OCI-LY1 (cell line): ENCODE measurements at regions not wholly inside any gene's neighbourhood (a gene's known extent, or its start where the extent isn't known, plus 50 kb on each side); places are given as distances from the start of the nearest gene placed in this dataset.

ENCODE experiments used
- H2AFZ ChIP-seq: fragments of 200-600 bp; sonication (generic), shearing (Covaris generic); 2 replicates; pipeline ENCODE4 v1.6.0; 2014; ENCODE audit warnings: antibody characterized with exemption, mild to moderate bottlenecking, low read length
- H3F3A ChIP-seq: fragments of 200-600 bp; sonication (generic), shearing (Covaris generic); 2 replicates; pipeline ENCODE4 v1.6.0; 2014; ENCODE audit warnings: mild to moderate bottlenecking, antibody characterized with exemption, low read length, moderate library complexity; ENCODE audit not compliant: insufficient read depth
- H3K27ac ChIP-seq: fragments of 200-600 bp; sonication (generic); 2 replicates; pipeline ENCODE4 v1.5.1; 2014; ENCODE audit warnings: low read length, mixed run types, mild to moderate bottlenecking, low read depth; ENCODE audit not compliant: poor library complexity, severe bottlenecking
- H3K27me3 ChIP-seq: fragments of 200-600 bp; sonication (generic); 2 replicates; pipeline ENCODE4 v1.6.0; 2014; ENCODE audit warnings: antibody characterized with exemption, mild to moderate bottlenecking, low read length, moderate library complexity; ENCODE audit not compliant: insufficient read depth
- H3K36me3 ChIP-seq: fragments of 200-600 bp; sonication (generic); 2 replicates; pipeline ENCODE4 v1.6.1; 2014; ENCODE audit warnings: mild to moderate bottlenecking, antibody characterized with exemption, low read length, moderate library complexity, mixed read lengths; ENCODE audit not compliant: insufficient read depth
- H3K4me1 ChIP-seq: fragments of 200-600 bp; sonication (generic); 2 replicates; pipeline ENCODE4 v1.5.1; 2014; ENCODE audit warnings: mild to moderate bottlenecking, low read length, moderate library complexity; ENCODE audit not compliant: insufficient read depth, severe bottlenecking
- H3K4me2 ChIP-seq: fragments of 200-600 bp; sonication (generic), shearing (Covaris generic); 2 replicates; pipeline ENCODE4 v1.6.1; 2014; ENCODE audit warnings: low read length
- H3K4me3 ChIP-seq: fragments of 200-600 bp; sonication (generic); 2 replicates; pipeline ENCODE4 v1.5.1; 2014; ENCODE audit warnings: low read length, low read depth, mild to moderate bottlenecking, mixed read lengths; ENCODE audit not compliant: poor library complexity, severe bottlenecking
- H3K79me2 ChIP-seq: fragments of 200-600 bp; shearing (Covaris generic); 2 replicates; pipeline ENCODE4 v1.6.1; 2016; ENCODE audit warnings: mixed run types, low read length, mixed read lengths; ENCODE audit not compliant: insufficient read depth
- H3K9ac ChIP-seq: fragments of 200-600 bp; sonication (generic), shearing (Covaris generic); 2 replicates; pipeline ENCODE4 v1.6.1; 2014; ENCODE audit warnings: mild to moderate bottlenecking, low read length, mixed read lengths
- H3K9me2 ChIP-seq: fragments of 200-600 bp; sonication (generic), shearing (Covaris generic); 2 replicates; pipeline ENCODE4 v1.6.1; 2014; ENCODE audit warnings: low read depth, mild to moderate bottlenecking, low read length, mixed read lengths
- H3K9me3 ChIP-seq: fragments of 200-600 bp; shearing (Covaris generic); 2 replicates; pipeline ENCODE4 v1.6.1; 2014; ENCODE audit warnings: low read length, mixed read lengths
- H4K20me1 ChIP-seq: fragments of 200-600 bp; sonication (generic), shearing (Covaris generic); 2 replicates; pipeline ENCODE4 v1.6.0; 2016; ENCODE audit warnings: mild to moderate bottlenecking, low read length; ENCODE audit not compliant: insufficient read depth
- CTCF ChIP-seq: fragments of 200-600 bp; sonication (generic), shearing (Covaris generic); IDR thresholded peaks from 2 replicates; pipeline ENCODE4 v1.5.1; 2017; ENCODE audit warnings: mild to moderate bottlenecking, antibody characterized with exemption, low read length, moderate library complexity, mixed read lengths
- EZH2 ChIP-seq: fragments of 200-600 bp; sonication (generic), shearing (Covaris generic); IDR thresholded peaks from 2 replicates; pipeline ENCODE4 v1.8.0; 2017; ENCODE audit warnings: borderline replicate concordance, mixed run types, mild to moderate bottlenecking, antibody characterized with exemption, low read length, moderate library complexity, mixed read lengths

GRCh38 chr15:59834528-59834927, 145.4 kb upstream of the BNIP2 start:
- H4K20me1 ChIP-seq = no peaks in the 10 kb centered on the region
- no peaks in the 10 kb centered on the region for H3K36me3 ChIP-seq
- no peaks in the 10 kb centered on the region for H3K4me1 ChIP-seq
- no peak overlapping the region for H3K9ac ChIP-seq
- TF ChIP-seq EZH2 = no peak
- H3F3A ChIP-seq = no peaks in the 10 kb centered on the region
- H3K4me2 ChIP-seq = no peak overlapping the region
- no peaks in the 10 kb centered on the region for H3K27me3 ChIP-seq
- H3K9me2 ChIP-seq = no peaks in the 10 kb centered on the region
- no peak overlapping the region for H3K4me3 ChIP-seq
- no peak overlapping the region for H3K27ac ChIP-seq
- no peaks in the 10 kb centered on the region for H3K9me3 ChIP-seq
- no peak overlapping the region for H2AFZ ChIP-seq
- no peaks in the 10 kb centered on the region for H3K79me2 ChIP-seq

- Histone ChIP-seq H3K4me3 (no peak overlapping the region), H3K79me2 (no peaks in the 10 kb centered on the region), H3K4me1 (no peaks in the 10 kb centered on the region), H3K27me3 (no peaks in the 10 kb centered on the region), H4K20me1 (no peaks in the 10 kb centered on the region), H3K4me2 (no peak overlapping the region), H3K9me3 (no peaks in the 10 kb centered on the region), H3K36me3 (no peaks in the 10 kb centered on the region), H2AFZ (no peak overlapping the region), H3F3A (no peaks in the 10 kb centered on the region), H3K9ac (no peak overlapping the region), H3K9me2 (no peaks in the 10 kb centered on the region), H3K27ac (no peak overlapping the region)
- TF ChIP-seq CTCF (no peak), EZH2 (no peak)
These were observed 144.2 kb upstream of the BNIP2 start for GRCh38 chr15:59833366-59833765.

- Histone ChIP-seq H3K79me2 (no peaks in the 10 kb centered on the region), H3K9me2 (no peaks in the 10 kb centered on the region), H3F3A (no peaks in the 10 kb centered on the region), H3K27me3 (no peaks in the 10 kb centered on the region), H3K9me3 (no peaks in the 10 kb centered on the region), H4K20me1 (no peaks in the 10 kb centered on the region), H3K9ac (no peak overlapping the region), H3K36me3 (no peaks in the 10 kb centered on the region), H3K4me2 (no peak overlapping the region), H2AFZ (no peak overlapping the region), H3K4me3 (no peak overlapping the region), H3K4me1 (no peaks in the 10 kb centered on the region), H3K27ac (no peak overlapping the region)
- TF ChIP-seq CTCF = no peak
- TF ChIP-seq EZH2 = no peak
These were observed 141.8 kb upstream of the BNIP2 start for GRCh38 chr15:59830873-59831272.

- Histone ChIP-seq H3K36me3 (no peaks in the 10 kb centered on the region), H2AFZ (no peak overlapping the region), H3K9me2 (no peaks in the 10 kb centered on the region), H3F3A (no peaks in the 10 kb centered on the region), H3K27me3 (no peaks in the 10 kb centered on the region), H3K4me3 (no peak overlapping the region), H3K79me2 (no peaks in the 10 kb centered on the region), H3K27ac (no peak overlapping the region), H3K4me1 (no peaks in the 10 kb centered on the region), H4K20me1 (no peaks in the 10 kb centered on the region), H3K9ac (no peak overlapping the region), H3K9me3 (no peaks in the 10 kb centered on the region), H3K4me2 (no peak overlapping the region)
- no peak for TF ChIP-seq EZH2
- no peak for TF ChIP-seq CTCF
These were observed 141.0 kb upstream of the BNIP2 start for GRCh38 chr15:59830098-59830497.
